Breast epithelium (tissue), 3 donors: ENCODE measurements at regions not wholly inside any gene's neighbourhood (a gene's known extent, or its start where the extent isn't known, plus 50 kb on each side); places are given as distances from the start of the nearest gene placed in this dataset.
"Not testable (repeated sequence)": the region's sequence is repeated elsewhere in the genome, so short reads cannot be mapped to it uniquely, and the experiment has no call there.

Source experiments
- CTCF ChIP-seq, 3 donors: fragments of 450-650 bp; IDR thresholded peaks; one replicate each; pipeline ENCODE4 v1.5.1; 2016 to 2017; ENCODE audit warnings: antibody characterized with exemption in 3 of 3, mild to moderate bottlenecking in 3 of 3, moderate library complexity in 3 of 3
- POLR2AphosphoS5 ChIP-seq, 3 donors: sonication (generic); formaldehyde crosslinking; IDR thresholded peaks; one replicate each; pipeline ENCODE4 v1.6.1; 2017; ENCODE audit warnings: antibody characterized with exemption in 3 of 3

- not testable (repeated sequence) for TF ChIP-seq CTCF, POLR2AphosphoS5 (IDR thresholded peaks at IDR 0.05)
Observed at GRCh38 chr10:128586599-128586998, 460.4 kb upstream of the MKI67 start.
